ENCODE measurements at regions not wholly inside any gene's neighbourhood (a gene's known extent, or its start where the extent isn't known, plus 50 kb on each side); places are given as distances from the start of the nearest gene placed in this dataset.

GRCh38 chrX:39541881-39542280, 555.9 kb downstream of the BCOR start:
- H3K27me3 ChIP-seq (ENCODE audit: low read depth): no peaks in the 10 kb centered on the region
- TF ChIP-seq, protein P1, sequence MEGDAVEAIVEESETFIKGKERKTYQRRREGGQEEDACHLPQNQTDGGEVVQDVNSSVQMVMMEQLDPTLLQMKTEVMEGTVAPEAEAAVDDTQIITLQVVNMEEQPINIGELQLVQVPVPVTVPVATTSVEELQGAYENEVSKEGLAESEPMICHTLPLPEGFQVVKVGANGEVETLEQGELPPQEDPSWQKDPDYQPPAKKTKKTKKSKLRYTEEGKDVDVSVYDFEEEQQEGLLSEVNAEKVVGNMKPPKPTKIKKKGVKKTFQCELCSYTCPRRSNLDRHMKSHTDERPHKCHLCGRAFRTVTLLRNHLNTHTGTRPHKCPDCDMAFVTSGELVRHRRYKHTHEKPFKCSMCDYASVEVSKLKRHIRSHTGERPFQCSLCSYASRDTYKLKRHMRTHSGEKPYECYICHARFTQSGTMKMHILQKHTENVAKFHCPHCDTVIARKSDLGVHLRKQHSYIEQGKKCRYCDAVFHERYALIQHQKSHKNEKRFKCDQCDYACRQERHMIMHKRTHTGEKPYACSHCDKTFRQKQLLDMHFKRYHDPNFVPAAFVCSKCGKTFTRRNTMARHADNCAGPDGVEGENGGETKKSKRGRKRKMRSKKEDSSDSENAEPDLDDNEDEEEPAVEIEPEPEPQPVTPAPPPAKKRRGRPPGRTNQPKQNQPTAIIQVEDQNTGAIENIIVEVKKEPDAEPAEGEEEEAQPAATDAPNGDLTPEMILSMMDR (IDR thresholded peaks at IDR 0.05): no peak
- DNase-seq (no peak), ATAC-seq (no peak)
- H3K9me3 ChIP-seq: no peaks in the 10 kb centered on the region
- intact Hi-C loops (cut with DNase I): no loop called here
- no peak overlapping the region for H3K27ac ChIP-seq
- no peaks in the 10 kb centered on the region for H3K4me1 ChIP-seq
- no peaks in the 10 kb centered on the region for H3K36me3 ChIP-seq
- no peak overlapping the region for H3K4me3 ChIP-seq

- TF ChIP-seq, protein P1 (IDR thresholded peaks at IDR 0.05): no peak
- intact Hi-C loops (cut with DNase I): no loop called here
- DNase-seq: no peak
- no peaks in the 10 kb centered on the region for H3K9me3 ChIP-seq
- ATAC-seq: no peak
- no peaks in the 10 kb centered on the region for H3K27me3 ChIP-seq (ENCODE audit: low read depth)
- no peaks in the 10 kb centered on the region for H3K36me3 ChIP-seq
- no peak overlapping the region for H3K4me3 ChIP-seq
- H3K27ac ChIP-seq: no peak overlapping the region
- H3K4me1 ChIP-seq: no peaks in the 10 kb centered on the region
Measured at GRCh38 chrX:39542316-39542715, 555.4 kb downstream of the BCOR start.

DNA sequence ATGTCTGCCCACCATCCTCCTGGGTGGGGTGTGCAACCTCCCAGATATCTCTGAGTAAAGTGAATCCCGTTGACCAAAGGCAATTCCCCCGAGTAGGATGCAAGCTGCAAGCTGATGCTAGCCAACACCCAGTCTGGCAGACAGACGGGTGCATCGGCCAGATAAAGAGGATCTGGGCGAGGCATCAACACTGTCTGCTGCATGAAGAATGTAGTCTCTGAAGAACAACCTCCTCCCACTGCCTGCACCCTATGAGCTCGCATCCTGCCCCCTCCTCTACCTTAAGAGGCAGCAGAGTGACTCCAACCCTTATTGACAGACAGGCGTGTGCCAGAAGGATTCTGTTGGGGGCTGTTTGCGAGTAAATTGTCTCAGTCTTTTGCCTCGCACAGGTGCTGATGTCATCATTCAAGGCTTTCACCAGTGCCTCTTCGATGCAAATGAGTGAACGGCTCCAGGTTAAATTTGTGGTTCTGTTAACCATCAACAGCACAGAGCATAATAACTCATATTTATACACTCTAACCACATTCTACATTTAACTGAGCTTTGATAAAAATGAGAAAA, 546.9 kb downstream of the BCOR start:
- Histone ChIP-seq H3K4me1 (no peaks in the 10 kb centered on the region), H3K9me3 (no peaks in the 10 kb centered on the region), H3K27ac (no peak overlapping the region), H3K27me3 (ENCODE audit: low read depth) (no peaks in the 10 kb centered on the region), H3K36me3 (no peaks in the 10 kb centered on the region), H3K4me3 (no peak overlapping the region)
- no peak for DNase-seq
- intact Hi-C loops (cut with DNase I): no loop called here
- TF ChIP-seq, protein P1 (IDR thresholded peaks at IDR 0.05): no peak
- no peak for ATAC-seq

- ATAC-seq: no peak
Measured at GRCh38 chrX:39551762-39552161, 546.0 kb downstream of the BCOR start.

GRCh38 chrX:39555431-39555830, 542.3 kb downstream of the BCOR start:
- Histone ChIP-seq H3K9me3 (no peaks in the 10 kb centered on the region), H3K27me3 (ENCODE audit: low read depth) (no peaks in the 10 kb centered on the region), H3K27ac (no peak overlapping the region), H3K36me3 (no peaks in the 10 kb centered on the region), H3K4me1 (no peaks in the 10 kb centered on the region), H3K4me3 (no peak overlapping the region)
- intact Hi-C loops (cut with DNase I): no loop called here
- DNase-seq: no peak
- TF ChIP-seq, protein P1 (IDR thresholded peaks at IDR 0.05): no peak
- ATAC-seq: no peak

More at GRCh38 chrX:39551762-39552161, 546.0 kb downstream of the BCOR start:
- Histone ChIP-seq H3K9me3 (no peaks in the 10 kb centered on the region), H3K36me3 (no peaks in the 10 kb centered on the region), H3K4me1 (no peaks in the 10 kb centered on the region), H3K4me3 (no peak overlapping the region), H3K27me3 (ENCODE audit: low read depth) (no peaks in the 10 kb centered on the region), H3K27ac (no peak overlapping the region)
- intact Hi-C loops (cut with DNase I): no loop called here
- TF ChIP-seq, protein P1 (IDR thresholded peaks at IDR 0.05): no peak
- DNase-seq: no peak

Measured in lower lobe of right lung (tissue), 2 donors.